H1 (cell line): ENCODE measurements at regions not wholly inside any gene's neighbourhood (a gene's known extent, or its start where the extent isn't known, plus 50 kb on each side); places are given as distances from the start of the nearest gene placed in this dataset.
A peak's percentile ranks its signal among the peaks of the same experiment; 100 is the strongest.

Experiments used
- CTCF ChIA-PET: fragments of 300-600 bp; sonication (Branson Sonifier 250); formaldehyde crosslinking; loops from one replicate; lab custom pipeline; 2021; ENCODE audit not compliant: partially characterized antibody; lab: Charles Lee
- POLR2A ChIA-PET: fragments of 300-600 bp; sonication (Branson Sonifier 250); formaldehyde crosslinking; loops from one replicate; lab custom pipeline; 2021; ENCODE audit warnings: inconsistent platforms; ENCODE audit not compliant: partially characterized antibody; lab: Charles Lee
- DNase-seq, 2 experiments: peaks; one replicate each; pipeline versions ENCODE4 v3.0.0 to v3.0.0-alpha.2; 2010 to 2022; ENCODE audit warnings: low spot score in 2 of 2, low read depth in 1 of 2, mixed read lengths in 1 of 2
- FAIRE-seq: peaks from 2 replicates; lab custom pipeline; 2011; peaks lifted over from hg19 to GRCh38; lab: Jason Lieb, UNC
- H2AFZ ChIP-seq: 2 replicates; pipeline ENCODE4 v1.8.1; 2012; ENCODE audit warnings: low read length, inconsistent platforms
- H2AK5ac ChIP-seq: 2 replicates; pipeline ENCODE4 v1.6.1; 2013; ENCODE audit warnings: low read depth, low read length
- H2BK120ac ChIP-seq: replicated peaks from 2 replicates; pipeline ENCODE3; 2013; ENCODE audit warnings: low read depth, low read length, inconsistent platforms
- H2BK12ac ChIP-seq: 2 replicates; pipeline ENCODE4 v1.6.1; 2013; ENCODE audit warnings: low read depth, low read length
- H2BK15ac ChIP-seq: 2 replicates; pipeline ENCODE4 v1.6.1; 2013; ENCODE audit warnings: low read length
- H2BK20ac ChIP-seq: 2 replicates; pipeline ENCODE4 v1.6.1; 2013; ENCODE audit warnings: low read length
- H2BK5ac ChIP-seq: 2 replicates; pipeline ENCODE4 v1.6.1; 2013; ENCODE audit warnings: low read depth, low read length
- H3K14ac ChIP-seq: 2 replicates; pipeline ENCODE4 v1.6.1; 2013; ENCODE audit warnings: inconsistent platforms; ENCODE audit not compliant: insufficient read length
- H3K18ac ChIP-seq: 2 replicates; pipeline ENCODE4 v1.6.1; 2013; ENCODE audit warnings: low read length; ENCODE audit errors: extremely low read depth
- H3K23ac ChIP-seq: 2 replicates; pipeline ENCODE4 v1.6.1; 2013; ENCODE audit warnings: inconsistent platforms; ENCODE audit not compliant: insufficient read length
- H3K23me2 ChIP-seq: 2 replicates; pipeline ENCODE4 v1.6.1; 2013; ENCODE audit warnings: low read depth, low read length
- H3K27ac ChIP-seq: 2 replicates; pipeline ENCODE4 v1.6.1; 2011; ENCODE audit warnings: low read depth, low read length, inconsistent platforms
- H3K27me3 ChIP-seq, 4 experiments: replicated peaks in 1 of 4; 1 replicate in 1 of 4; 2 replicates in 3 of 4; pipeline versions ENCODE4 v1.6.1 to v1.8.1; 2011 to 2013; ENCODE audit warnings: low read length in 3 of 4, mild to moderate bottlenecking in 3 of 4, inconsistent platforms in 2 of 4, mixed read lengths in 2 of 4, moderate library complexity in 1 of 4; ENCODE audit not compliant: control insufficient read depth in 3 of 4, insufficient read depth in 3 of 4; ENCODE audit errors: extremely low read depth in 1 of 4
- H3K36me3 ChIP-seq, 4 experiments: 2 replicates each; pipeline versions ENCODE4 v1.6.1 to v1.8.1; 2011 to 2013; ENCODE audit warnings: mild to moderate bottlenecking in 4 of 4, low read length in 3 of 4, moderate library complexity in 2 of 4, control low read depth in 1 of 4, inconsistent platforms in 1 of 4; ENCODE audit not compliant: insufficient read depth in 4 of 4, control insufficient read depth in 2 of 4
- H3K4ac ChIP-seq: replicated peaks from 2 replicates; pipeline ENCODE3; 2013; ENCODE audit warnings: low read length, low read depth, mixed read lengths, inconsistent platforms; ENCODE audit not compliant: insufficient read length
- H3K4me1 ChIP-seq, 4 experiments: replicated peaks in 1 of 4; 1 replicate in 1 of 4; 2 replicates in 3 of 4; pipeline versions ENCODE4 v1.6.1 to v1.8.1; 2011 to 2013; ENCODE audit warnings: low read length in 3 of 4, inconsistent platforms in 2 of 4, mixed read lengths in 1 of 4; ENCODE audit not compliant: insufficient read depth in 4 of 4, control insufficient read depth in 3 of 4
- H3K4me2 ChIP-seq, 2 experiments: 2 replicates each; pipeline versions ENCODE4 v1.6.1 to v1.8.1; 2011 to 2013; ENCODE audit warnings: low read depth in 2 of 2, low read length in 2 of 2, control low read depth in 1 of 2, inconsistent platforms in 1 of 2, mild to moderate bottlenecking in 1 of 2; ENCODE audit not compliant: insufficient read depth in 1 of 2
- H3K4me3 ChIP-seq, 4 experiments: fragments of 200-600, 300-600 bp in 1 of 4; sonication (generic), shearing (Covaris generic), sonication (Bioruptor Twin) in 1 of 4; 2 replicates each; pipeline versions ENCODE4 v1.5.1 to v1.8.1; 2011 to 2016; ENCODE audit warnings: low read length in 4 of 4, low read depth in 3 of 4, control low read depth in 2 of 4, inconsistent platforms in 2 of 4, mild to moderate bottlenecking in 2 of 4, mixed read lengths in 1 of 4, moderate library complexity in 1 of 4; ENCODE audit not compliant: insufficient read depth in 2 of 4; ENCODE audit errors: extremely low read depth in 1 of 4
- H3K56ac ChIP-seq: replicated peaks from 2 replicates; pipeline ENCODE3; 2013; ENCODE audit warnings: low read depth, mild to moderate bottlenecking, mixed read lengths, low read length, inconsistent platforms; ENCODE audit not compliant: insufficient read length
- H3K79me1 ChIP-seq: 2 replicates; pipeline ENCODE4 v1.6.1; 2013; ENCODE audit warnings: low read depth, low read length, control low read depth
- H3K79me2 ChIP-seq, 2 experiments: 2 replicates each; pipeline versions ENCODE4 v1.6.1 to v1.8.1; 2012 to 2013; ENCODE audit warnings: low read length in 2 of 2, mild to moderate bottlenecking in 2 of 2, inconsistent platforms in 1 of 2; ENCODE audit not compliant: insufficient read depth in 2 of 2, control insufficient read depth in 1 of 2
- H3K9ac ChIP-seq, 4 experiments: replicated peaks in 1 of 4; 1 replicate in 1 of 4; 2 replicates in 3 of 4; pipeline versions ENCODE4 v1.6.1 to v1.8.1; 2011 to 2013; ENCODE audit warnings: low read depth in 3 of 4, low read length in 3 of 4, control low read depth in 2 of 4, mild to moderate bottlenecking in 2 of 4, moderate library complexity in 2 of 4, inconsistent platforms in 1 of 4; ENCODE audit errors: extremely low read depth in 1 of 4
- H3K9me3 ChIP-seq, 2 experiments: 2 replicates each; pipeline versions ENCODE4 v1.6.1 to v1.8.1; 2012 to 2013; ENCODE audit warnings: mild to moderate bottlenecking in 2 of 2, moderate library complexity in 2 of 2, control low read depth in 1 of 2, inconsistent platforms in 1 of 2, low read depth in 1 of 2, low read length in 1 of 2, mixed read lengths in 1 of 2; ENCODE audit not compliant: insufficient read depth in 2 of 2
- H4K20me1 ChIP-seq, 2 experiments: replicated peaks in 1 of 2; 2 replicates each; pipeline versions ENCODE3 to v1.8.1; 2011 to 2013; ENCODE audit warnings: inconsistent platforms in 2 of 2, low read length in 2 of 2, mild to moderate bottlenecking in 1 of 2; ENCODE audit not compliant: insufficient read depth in 2 of 2, control insufficient read depth in 1 of 2
- H4K5ac ChIP-seq: 2 replicates; pipeline ENCODE4 v1.6.1; 2013; ENCODE audit warnings: low read length, low read depth, mixed read lengths, inconsistent platforms; ENCODE audit not compliant: insufficient read length
- H4K8ac ChIP-seq: 2 replicates; pipeline ENCODE4 v1.8.0; 2013; ENCODE audit warnings: mild to moderate bottlenecking, moderate library complexity, low read length, inconsistent platforms; ENCODE audit not compliant: insufficient read depth; ENCODE audit errors: extremely low read depth
- H4K91ac ChIP-seq: replicated peaks from 2 replicates; pipeline ENCODE3; 2013; ENCODE audit warnings: low read length, mixed read lengths, inconsistent platforms; ENCODE audit not compliant: insufficient read length
- JUND ChIP-seq: IDR thresholded peaks from 2 replicates; pipeline ENCODE4 v1.6.1; 2011; ENCODE audit warnings: mild to moderate bottlenecking, improper control_type of control experiment, low read length
- RFX5 ChIP-seq: IDR thresholded peaks from 2 replicates; pipeline ENCODE4 v1.6.1; 2011; ENCODE audit warnings: low read depth, low read length, improper control_type of control experiment, borderline replicate concordance
- WGBS, 2 experiments: shearing (Covaris generic) in 1 of 2; methylation state at CpG; one replicate each; pipeline versions ENCODE4 v1.1.6 to v1.1.7; 2013 to 2015; ENCODE audit warnings: low lambda C conversion rate in 2 of 2, mixed read lengths in 2 of 2, inconsistent platforms in 1 of 2, low coverage in 1 of 2, missing lambda C conversion rate in 1 of 2; ENCODE audit not compliant: insufficient replicate concordance in 2 of 2, insufficient coverage in 1 of 2, insufficient read length in 1 of 2; ENCODE audit errors: extremely low coverage in 1 of 2, missing lambda C conversion rate in 1 of 2; 5-methylcytosine and 5-hydroxymethylcytosine counted together

GRCh38 chr6:14792118-14792955 lies 453.5 kb upstream of the JARID2 start:
- H2BK15ac ChIP-seq = no peak overlapping the region
- H4K91ac ChIP-seq = no peak overlapping the region
- no peak overlapping the region for H3K9ac ChIP-seq
- WGBS, 2 experiments = 88% methylated on average over 6 of the region's 6 CpGs; no CpG with 5 or more reads in 1 of the 2 experiments
- H3K4me2 ChIP-seq = no peak overlapping the region
- no peaks in the 10 kb centered on the region for H4K20me1 ChIP-seq
- no peak overlapping the region for H4K8ac ChIP-seq
- H3K23me2 ChIP-seq = no peaks in the 10 kb centered on the region
- FAIRE-seq (peak; percentile 36), DNase-seq (no peak)
- no peak overlapping the region for H2AFZ ChIP-seq
- POLR2A ChIA-PET = interaction anchor here (1.0 kb wide), 1 partner anchor 9 kb away, joined by 4 read pairs; no protein-coding TSS in a partner anchor
- H2AK5ac ChIP-seq = no peak overlapping the region
- no peak overlapping the region for H3K4me3 ChIP-seq
- no peak overlapping the region for H3K23ac ChIP-seq
- H3K4ac ChIP-seq = no peak overlapping the region
- no peak overlapping the region for H4K5ac ChIP-seq
- H3K4me1 ChIP-seq = peaks cover 0 to 8% (median 4%) of the 10 kb centered on the region in 4 experiments; a peak in 2 of 7 replicates
- TF ChIP-seq RFX5 (no peak), JUND (no peak)
- H3K27me3 ChIP-seq = no peaks in the 10 kb centered on the region; a peak in 1 of 7 replicates
- H3K79me1 ChIP-seq = no peaks in the 10 kb centered on the region
- H2BK12ac ChIP-seq = no peak overlapping the region; the same call in 1 of the 2 replicates
- no peaks in the 10 kb centered on the region for H3K79me2 ChIP-seq
- no peak overlapping the region for H2BK20ac ChIP-seq
- H3K56ac ChIP-seq = no peak overlapping the region
- H2BK5ac ChIP-seq = no peak overlapping the region
- no peak overlapping the region for H2BK120ac ChIP-seq
- no peaks in the 10 kb centered on the region for H3K9me3 ChIP-seq
- no peak overlapping the region for H3K14ac ChIP-seq
- H3K36me3 ChIP-seq = no peaks in the 10 kb centered on the region
- no peak overlapping the region for H3K27ac ChIP-seq
- H3K18ac ChIP-seq = no peak overlapping the region
- CTCF ChIA-PET = interaction anchor here (0.9 kb wide), 1 partner anchor 14 kb away, joined by 4 read pairs; no protein-coding TSS in a partner anchor
